ENCODE measurements at regions not wholly inside any gene's neighbourhood (a gene's known extent, or its start where the extent isn't known, plus 50 kb on each side); places are given as distances from the start of the nearest gene placed in this dataset.
"Not testable (repeated sequence)": the region's sequence is repeated elsewhere in the genome, so short reads cannot be mapped to it uniquely, and the experiment has no call there.

DNA sequence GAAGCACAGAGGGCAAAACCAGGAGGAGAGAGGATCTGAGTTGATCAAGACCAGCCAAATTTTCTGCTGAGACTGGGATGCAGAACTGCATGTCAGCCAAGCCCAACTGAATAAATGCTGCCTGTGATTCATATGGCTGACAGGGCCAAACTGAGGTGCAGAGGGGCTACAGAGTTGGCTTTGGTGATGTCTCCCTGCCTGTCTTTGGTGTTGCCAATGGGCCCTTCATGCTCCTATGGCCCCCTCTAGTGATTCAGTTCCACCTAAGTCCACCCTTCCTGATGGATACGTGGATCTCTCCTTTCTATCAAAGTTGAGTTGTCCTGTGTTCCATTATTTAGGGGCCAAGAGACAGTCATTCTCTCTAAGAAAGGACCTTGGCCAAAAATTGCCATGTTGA lies 163.6 kb upstream of the TLE4 start:
- no peak for DNase-seq (ENCODE audit: low spot score)

DNA sequence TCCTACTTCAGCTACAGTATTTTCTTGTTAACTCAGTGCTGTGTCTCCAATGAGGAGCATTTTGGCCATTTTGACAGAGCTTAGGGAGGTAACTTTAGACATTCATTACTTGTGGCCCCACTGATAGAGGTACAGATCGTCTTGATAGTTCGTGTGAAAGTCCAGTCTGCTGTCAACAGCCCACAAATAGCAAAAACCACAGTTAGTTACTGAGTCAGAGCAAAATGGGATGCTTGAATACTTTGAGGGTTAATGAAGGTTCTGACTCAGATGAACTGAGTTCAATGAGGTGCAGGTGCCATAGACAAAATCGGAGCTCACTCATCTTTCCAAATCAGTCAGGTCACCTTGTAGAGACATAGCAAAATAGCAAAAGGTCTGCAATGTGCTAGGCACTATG lies 163.1 kb upstream of the TLE4 start:
- DNase-seq (ENCODE audit: low spot score), result no peak

DNA sequence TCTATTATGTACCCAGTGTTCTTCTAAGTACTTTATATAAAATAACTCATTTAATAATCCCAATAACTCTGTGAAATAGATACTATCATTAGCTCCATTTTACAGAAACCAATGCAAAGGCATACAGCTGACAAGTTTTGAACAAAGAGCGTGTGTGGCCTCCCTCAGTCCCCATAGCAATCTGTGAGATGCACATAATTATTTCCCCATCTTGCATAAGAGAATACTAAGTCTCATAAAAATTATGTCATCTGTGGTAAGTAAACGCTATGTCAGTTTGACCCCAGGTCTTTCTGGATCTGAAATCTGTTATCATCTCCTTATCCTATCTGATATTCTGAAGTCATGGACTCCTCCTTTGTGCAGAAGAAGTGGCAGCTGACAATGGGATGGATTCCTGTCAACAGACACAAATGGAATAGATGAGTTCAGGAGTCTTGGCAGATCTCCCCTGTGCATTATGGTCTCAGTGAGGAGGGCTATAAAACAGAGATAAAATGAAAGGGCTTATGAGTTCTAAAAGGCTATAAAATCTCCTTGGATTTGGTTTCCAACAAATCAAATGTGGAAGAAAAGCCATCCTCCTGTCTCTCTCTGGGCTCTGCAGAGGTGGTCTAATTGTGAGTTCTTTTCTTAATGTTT lies 162.5 kb upstream of the TLE4 start:
- no peak for DNase-seq (ENCODE audit: low spot score)

DNA sequence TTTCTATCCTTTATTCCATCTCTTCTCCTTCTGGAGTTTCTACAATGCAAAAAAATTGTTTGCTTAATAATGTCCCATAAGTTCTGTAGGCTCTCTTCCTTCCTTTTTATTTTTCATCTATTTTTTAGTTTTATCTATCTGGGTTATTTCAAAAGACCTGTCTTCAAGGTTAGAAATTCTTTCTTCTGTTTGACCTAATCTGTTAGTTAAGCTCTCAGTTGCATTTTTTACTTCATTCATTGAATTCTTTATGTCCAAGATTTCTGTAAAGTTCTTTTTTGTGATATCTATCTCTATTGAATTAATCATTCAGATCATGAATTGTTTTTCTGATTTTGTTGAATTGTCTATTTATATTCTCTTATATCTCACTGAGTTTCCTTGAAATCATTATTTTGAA lies 145.9 kb upstream of the TLE4 start:
- DNase-seq (ENCODE audit: low spot score), result no peak

GRCh38 chr9:79428422-79428821 lies 143.3 kb upstream of the TLE4 start:
- no peak for DNase-seq (ENCODE audit: low spot score)

- DNase-seq (ENCODE audit: low spot score), result no peak
Observed at GRCh38 chr9:79430619-79431018, 141.1 kb upstream of the TLE4 start.

DNA sequence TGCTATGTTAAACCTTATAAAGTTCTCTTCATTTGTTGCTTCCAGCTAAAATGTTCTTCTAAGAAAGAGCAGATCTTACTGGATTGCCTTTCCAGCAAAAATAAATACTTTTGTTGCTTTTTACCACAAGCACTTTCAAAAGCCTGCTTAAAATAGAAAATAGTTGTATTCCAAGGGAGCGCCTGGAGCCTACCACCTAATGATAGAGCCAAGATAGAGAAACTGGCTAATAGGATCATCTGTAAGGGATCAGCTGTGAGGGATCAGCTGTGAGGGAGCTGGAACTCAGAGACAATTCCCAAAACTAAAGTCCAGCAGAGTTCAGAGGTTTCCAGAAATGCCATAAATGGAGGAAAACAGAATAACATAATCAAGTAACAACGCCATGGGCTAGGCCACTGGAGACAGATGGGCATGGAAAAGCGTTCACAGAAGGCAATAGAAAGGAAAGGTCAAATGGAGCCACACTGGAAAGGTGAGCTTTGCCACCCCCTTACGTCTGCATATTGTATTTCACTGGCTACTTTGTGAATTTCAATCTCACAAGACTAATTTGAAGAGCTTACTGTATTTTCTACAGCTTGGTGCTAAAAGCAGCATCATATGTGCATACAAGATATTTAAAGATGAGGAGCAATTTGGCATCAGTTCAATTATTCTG lies 140.6 kb upstream of the TLE4 start:
- DNase-seq (ENCODE audit: low spot score), result no peak

- DNase-seq (ENCODE audit: low spot score), result no peak
Observed at GRCh38 chr9:79432485-79432884, 139.3 kb upstream of the TLE4 start.

GRCh38 chr9:79433703-79434102 lies 138.1 kb upstream of the TLE4 start:
- no peak for DNase-seq (ENCODE audit: low spot score)

- DNase-seq (ENCODE audit: low spot score), result not testable (repeated sequence)
Observed at GRCh38 chr9:79439221-79439620, 132.5 kb upstream of the TLE4 start.

DNA sequence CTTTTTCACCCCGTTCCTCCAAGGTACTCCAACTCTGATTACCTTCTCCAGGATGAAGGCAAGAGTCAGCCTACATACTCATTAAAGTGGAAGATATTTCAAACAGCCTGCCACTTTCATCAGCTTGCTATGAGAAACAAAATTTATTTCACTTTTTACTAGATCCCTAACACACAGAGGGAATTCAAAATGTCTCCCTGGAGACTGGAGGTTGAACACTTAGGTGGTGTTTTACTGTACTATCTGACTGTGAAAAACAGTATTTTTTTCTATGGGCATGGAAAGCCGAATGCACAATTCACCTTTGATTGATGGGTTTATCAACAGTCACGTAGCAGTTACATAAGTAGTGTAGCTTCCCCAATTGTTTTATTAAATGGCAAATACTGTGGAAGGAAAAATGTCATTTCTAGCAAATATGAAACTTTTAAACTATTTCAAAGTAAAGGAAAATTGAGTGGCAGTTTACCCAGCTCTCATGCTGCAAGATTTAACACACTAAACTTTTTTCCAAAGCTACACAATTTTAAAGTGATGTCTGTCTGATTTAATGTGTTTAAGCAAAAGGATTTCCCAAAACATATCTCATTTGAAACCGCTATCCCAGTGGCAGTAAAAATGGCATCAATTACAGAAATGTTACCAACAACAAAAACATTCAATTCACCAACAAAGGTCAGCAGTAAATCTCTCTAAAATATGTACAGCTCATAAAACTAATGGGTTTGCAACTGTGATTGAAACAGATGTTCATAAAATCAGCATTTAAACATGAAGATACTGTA lies 125.0 kb upstream of the TLE4 start:
- DNase-seq (ENCODE audit: low spot score), result no peak

- no peak for DNase-seq (ENCODE audit: low spot score)
Observed at GRCh38 chr9:79447308-79447605, 124.5 kb upstream of the TLE4 start.

DNA sequence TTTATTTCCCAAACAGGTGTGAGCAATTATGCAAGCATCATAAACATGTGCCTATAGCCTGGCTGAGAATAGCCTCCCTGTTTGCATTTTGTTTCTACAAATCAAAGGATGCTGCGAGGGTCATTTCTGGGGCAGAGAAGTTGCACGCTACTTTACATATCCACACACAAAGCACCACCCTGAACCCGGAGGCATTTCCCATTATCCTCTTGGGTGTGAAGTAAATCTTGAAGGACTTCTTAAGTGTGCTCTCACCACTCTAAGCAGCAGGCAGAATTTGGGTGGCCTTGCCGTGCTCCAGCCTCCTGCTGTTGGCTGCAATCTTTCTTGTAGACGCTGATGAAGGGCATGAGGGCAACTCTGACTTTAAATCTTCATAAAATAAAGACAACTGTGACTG lies 124.0 kb upstream of the TLE4 start:
- no peak for DNase-seq (ENCODE audit: low spot score)

- DNase-seq (ENCODE audit: low spot score), result no peak
Observed at GRCh38 chr9:79452265-79452664, 119.5 kb upstream of the TLE4 start.

DNA sequence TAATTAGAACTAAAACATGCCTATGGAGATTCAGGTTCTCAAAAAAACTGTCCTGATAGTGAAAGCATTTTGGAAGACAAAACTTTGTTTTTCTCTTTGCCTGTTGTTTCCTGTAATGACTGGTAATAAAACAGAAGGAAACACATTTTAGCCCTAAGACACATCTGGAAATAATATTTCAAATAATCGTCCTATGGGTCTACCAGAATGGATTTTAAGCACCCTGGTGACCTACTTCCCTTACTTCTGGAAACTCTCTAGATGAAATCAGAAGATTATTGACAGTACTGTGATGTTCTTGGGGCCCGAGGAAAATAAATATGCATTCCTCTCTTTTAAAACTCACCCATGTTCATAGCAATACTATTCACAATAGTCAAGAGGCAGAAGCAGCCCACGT lies 110.1 kb upstream of the TLE4 start:
- DNase-seq (ENCODE audit: low spot score), result no peak

DNA sequence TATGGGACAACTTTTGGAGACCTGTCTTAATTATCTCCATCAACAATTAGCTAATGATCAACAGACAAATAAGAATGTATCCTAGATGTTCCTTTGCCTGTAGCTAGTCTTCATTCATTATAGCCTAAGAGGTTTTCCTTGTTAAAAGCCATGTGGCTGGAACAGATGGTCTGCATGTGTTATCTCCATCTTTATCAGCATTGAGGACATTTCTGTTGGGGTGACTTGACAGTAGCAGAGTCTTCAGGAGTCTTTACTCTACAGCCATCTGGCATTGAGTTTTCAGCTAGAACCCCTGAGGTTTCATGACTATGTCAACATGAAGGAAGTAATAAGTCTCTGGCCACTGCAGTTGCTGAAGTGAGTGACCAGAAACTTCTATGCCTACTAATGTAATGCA lies 106.6 kb upstream of the TLE4 start:
- no peak for DNase-seq (ENCODE audit: low spot score)

DNA sequence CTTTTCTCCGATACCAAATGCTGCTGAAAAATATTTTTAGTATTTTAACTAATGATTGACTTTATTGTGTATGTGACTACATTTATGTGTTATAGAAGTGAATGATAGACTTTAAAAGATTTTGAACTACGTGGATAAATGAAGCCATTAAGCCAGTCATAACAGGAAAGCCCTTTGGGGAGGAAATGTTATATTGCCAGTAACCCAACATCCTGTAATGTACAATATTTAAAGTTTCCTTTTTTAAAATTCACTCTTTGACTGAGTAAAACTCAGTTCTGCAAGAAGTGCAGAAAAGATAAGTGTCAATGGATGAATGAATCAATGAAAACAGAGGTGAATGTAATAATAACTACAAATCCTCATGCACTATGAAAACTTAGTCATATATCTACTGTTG lies 102.6 kb upstream of the TLE4 start:
- DNase-seq (ENCODE audit: low spot score), result no peak

- DNase-seq (ENCODE audit: low spot score), result no peak
Observed at GRCh38 chr9:79470954-79471353, 100.8 kb upstream of the TLE4 start.

- DNase-seq (ENCODE audit: low spot score), result no peak
Observed at GRCh38 chr9:79471580-79472543, 99.9 kb upstream of the TLE4 start.

- no peak for DNase-seq (ENCODE audit: low spot score)
Observed at GRCh38 chr9:79473704-79474103, 98.1 kb upstream of the TLE4 start.

- no peak for DNase-seq (ENCODE audit: low spot score)
Observed at GRCh38 chr9:79477241-79477840, 94.4 kb upstream of the TLE4 start.
